Hepatocyte (in vitro differentiated cells): ENCODE measurements at regions not wholly inside any gene's neighbourhood (a gene's known extent, or its start where the extent isn't known, plus 50 kb on each side); places are given as distances from the start of the nearest gene placed in this dataset.

ENCODE experiments used
- CTCF ChIP-seq: fragments of 200-600 bp; sonication (generic); IDR thresholded peaks from 2 replicates; pipeline ENCODE4 v1.5.1; 2016; ENCODE audit warnings: antibody characterized with exemption, mild to moderate bottlenecking; ENCODE audit not compliant: poor library complexity
- EZH2 ChIP-seq: fragments of 200-600 bp; sonication (generic); IDR thresholded peaks from 2 replicates; pipeline ENCODE4 v1.6.1; 2016; ENCODE audit warnings: antibody characterized with exemption, mild to moderate bottlenecking, borderline replicate concordance

DNA sequence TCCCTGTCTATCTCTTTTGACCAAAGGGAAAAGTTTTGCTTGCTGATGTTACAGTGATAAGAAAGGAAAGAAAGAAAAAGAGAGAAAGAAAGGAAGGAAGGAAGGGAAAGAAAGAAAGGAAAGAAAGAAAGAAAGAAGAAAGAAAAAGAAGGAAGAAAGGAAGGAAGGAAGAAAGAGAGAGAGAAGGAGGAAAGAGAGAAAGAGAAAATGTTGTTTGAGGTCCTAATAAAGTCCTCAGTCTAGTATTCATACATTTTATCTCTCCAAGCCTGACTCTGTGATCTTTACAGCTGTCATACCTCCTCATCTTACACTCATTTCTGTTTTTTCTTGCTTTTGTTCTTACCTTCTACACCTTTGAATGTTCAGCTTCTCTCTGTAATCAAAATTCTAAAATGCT is 111.4 kb upstream of the MBNL1 start:
- TF ChIP-seq CTCF (no peak), EZH2 (no peak)
